ENCODE measurements at regions not wholly inside any gene's neighbourhood (a gene's known extent, or its start where the extent isn't known, plus 50 kb on each side); places are given as distances from the start of the nearest gene placed in this dataset.
A peak's percentile ranks its signal among the peaks of the same experiment; 100 is the strongest.

- H3K36me3 Mint-ChIP-seq (ENCODE audit: insufficient read depth, unreplicated experiment) = no peaks in the 10 kb centered on the region
- DNase-seq (ENCODE audit: unreplicated experiment) = no peak
- no peaks in the 10 kb centered on the region for H3K27me3 Mint-ChIP-seq (ENCODE audit: insufficient read depth, unreplicated experiment)
- peaks cover 14% of the 10 kb centered on the region for H3K4me1 Mint-ChIP-seq (ENCODE audit: insufficient read depth, unreplicated experiment)
- no peak overlapping the region for H3K4me3 Mint-ChIP-seq (ENCODE audit: unreplicated experiment)
- ChIA-PET POLR2A (interaction anchor here (1.2 kb wide), 2 partner anchors 9 to 180 kb away, joined by 3 to 7 read pairs; no protein-coding TSS in a partner anchor), CTCF (interaction anchor here (1.2 to 2.6 kb wide), 3 partner anchors 9 to 180 kb away, joined by 7 to 19 read pairs (median 9); partner anchors contain the start of gene ARHGEF3)
- BruUV-seq (replicated peaks) = no TSS peak
- H3K27ac Mint-ChIP-seq (ENCODE audit: low read depth, unreplicated experiment) = no peak overlapping the region
- intact Hi-C loops (cut with micrococcal nuclease) = no loop called here
- H3K9me3 Mint-ChIP-seq (ENCODE audit: unreplicated experiment) = no peaks in the 10 kb centered on the region
- TF ChIP-seq CTCF (IDR thresholded peaks at IDR 0.05; ENCODE audit: unreplicated experiment) = no peak
Measured at GRCh38 chr3:56979791-56980190, 80.7 kb upstream of the SPATA12 start.

- H3K36me3 Mint-ChIP-seq (ENCODE audit: insufficient read depth, unreplicated experiment) = no peaks in the 10 kb centered on the region
- ChIA-PET POLR2A (interaction anchor here (1.7 kb wide), 1 partner anchor 178 kb away, joined by 3 read pairs; no protein-coding TSS in a partner anchor), CTCF (interaction anchor here (0.6 to 2.9 kb wide), 4 partner anchors 11 to 299 kb away, joined by 3 to 17 read pairs (median 6); no protein-coding TSS in a partner anchor)
- H3K27me3 Mint-ChIP-seq (ENCODE audit: insufficient read depth, unreplicated experiment) = no peaks in the 10 kb centered on the region
- H3K27ac Mint-ChIP-seq (ENCODE audit: low read depth, unreplicated experiment) = no peak overlapping the region
- no peak for DNase-seq (ENCODE audit: unreplicated experiment)
- BruUV-seq (replicated peaks) = no TSS peak
- TF ChIP-seq CTCF (IDR thresholded peaks at IDR 0.05; ENCODE audit: unreplicated experiment) = no peak
- peaks cover 14% of the 10 kb centered on the region for H3K4me1 Mint-ChIP-seq (ENCODE audit: insufficient read depth, unreplicated experiment)
- no peak overlapping the region for H3K4me3 Mint-ChIP-seq (ENCODE audit: unreplicated experiment)
- H3K9me3 Mint-ChIP-seq (ENCODE audit: unreplicated experiment) = no peaks in the 10 kb centered on the region
- intact Hi-C loops (cut with micrococcal nuclease) = no loop called here
Measured at GRCh38 chr3:56977561-56977889, 82.9 kb upstream of the SPATA12 start.

- no peak overlapping the region for H3K4me3 Mint-ChIP-seq (ENCODE audit: unreplicated experiment)
- peaks cover 14% of the 10 kb centered on the region for H3K4me1 Mint-ChIP-seq (ENCODE audit: insufficient read depth, unreplicated experiment)
- no peaks in the 10 kb centered on the region for H3K27me3 Mint-ChIP-seq (ENCODE audit: insufficient read depth, unreplicated experiment)
- ChIA-PET POLR2A (no interaction called here), CTCF (interaction anchor here (0.6 to 2.9 kb wide), 4 partner anchors 12 to 299 kb away, joined by 3 to 17 read pairs (median 4); no protein-coding TSS in a partner anchor)
- intact Hi-C loops (cut with micrococcal nuclease) = no loop called here
- peak; percentile 23 for DNase-seq (ENCODE audit: unreplicated experiment)
- H3K9me3 Mint-ChIP-seq (ENCODE audit: unreplicated experiment) = no peaks in the 10 kb centered on the region
- TF ChIP-seq CTCF (IDR thresholded peaks at IDR 0.05; ENCODE audit: unreplicated experiment) = no peak
- no peaks in the 10 kb centered on the region for H3K36me3 Mint-ChIP-seq (ENCODE audit: insufficient read depth, unreplicated experiment)
- no TSS peak for BruUV-seq (replicated peaks)
- H3K27ac Mint-ChIP-seq (ENCODE audit: low read depth, unreplicated experiment) = no peak overlapping the region
Measured at GRCh38 chr3:56976651-56977560, 83.6 kb upstream of the SPATA12 start.

GRCh38 chr3:56975567-56975966 is 84.9 kb upstream of the SPATA12 start:
- no peak for DNase-seq (ENCODE audit: unreplicated experiment)
- H3K9me3 Mint-ChIP-seq (ENCODE audit: unreplicated experiment) = no peaks in the 10 kb centered on the region
- no peak overlapping the region for H3K27ac Mint-ChIP-seq (ENCODE audit: low read depth, unreplicated experiment)
- TF ChIP-seq CTCF (IDR thresholded peaks at IDR 0.05; ENCODE audit: unreplicated experiment) = no peak
- intact Hi-C loops (cut with micrococcal nuclease) = no loop called here
- no peak overlapping the region for H3K4me3 Mint-ChIP-seq (ENCODE audit: unreplicated experiment)
- H3K4me1 Mint-ChIP-seq (ENCODE audit: insufficient read depth, unreplicated experiment) = peaks cover 6% of the 10 kb centered on the region
- POLR2A ChIA-PET = no interaction called here
- CTCF ChIA-PET = no interaction called here
- H3K36me3 Mint-ChIP-seq (ENCODE audit: insufficient read depth, unreplicated experiment) = no peaks in the 10 kb centered on the region
- H3K27me3 Mint-ChIP-seq (ENCODE audit: insufficient read depth, unreplicated experiment) = no peaks in the 10 kb centered on the region
- no TSS peak for BruUV-seq (replicated peaks)
